ENCODE measurements at regions not wholly inside any gene's neighbourhood (a gene's known extent, or its start where the extent isn't known, plus 50 kb on each side); places are given as distances from the start of the nearest gene placed in this dataset.
A peak's percentile ranks its signal among the peaks of the same experiment; 100 is the strongest.

DNA sequence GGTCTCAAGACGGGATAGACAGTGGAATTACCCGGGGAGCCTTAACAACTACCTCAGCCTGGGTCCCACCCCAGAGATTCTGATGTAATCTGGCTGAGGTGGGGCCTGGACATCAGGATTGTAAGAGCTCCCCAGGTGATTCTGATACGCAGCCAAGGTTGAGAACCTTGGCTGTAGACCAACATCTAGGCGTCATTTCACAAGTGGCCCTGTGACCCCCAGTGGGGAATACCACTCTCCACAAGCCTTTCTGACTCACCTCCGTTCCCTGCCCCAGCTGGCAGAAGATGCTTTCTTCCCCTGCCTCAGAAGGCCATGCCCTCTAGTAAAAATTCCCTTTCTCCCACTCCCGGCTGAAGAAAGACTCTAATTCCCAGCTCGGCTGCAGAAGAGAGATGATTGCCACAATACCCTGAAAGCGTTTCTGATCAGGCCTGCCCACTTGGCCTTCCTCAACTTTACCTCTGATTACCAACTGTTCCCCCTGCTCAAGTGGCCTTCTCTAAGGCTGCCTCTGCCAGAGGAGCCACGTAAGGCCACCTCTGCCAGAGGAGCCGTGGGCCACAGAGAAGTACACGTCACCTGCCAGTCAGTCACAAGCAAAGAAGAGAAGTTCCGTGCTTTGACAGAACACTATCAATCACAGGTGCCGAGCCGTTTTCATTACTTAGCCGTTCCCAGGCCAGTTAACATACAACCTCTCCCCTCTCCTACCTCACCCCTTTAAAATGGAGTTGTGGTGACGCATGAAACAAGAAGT, 116.8 kb upstream of the PKDCC start:
- no peak overlapping the region for H2AFZ ChIP-seq (ENCODE audit: low read depth)
- H3K9ac ChIP-seq: no peak overlapping the region
- TF ChIP-seq, protein P1, sequence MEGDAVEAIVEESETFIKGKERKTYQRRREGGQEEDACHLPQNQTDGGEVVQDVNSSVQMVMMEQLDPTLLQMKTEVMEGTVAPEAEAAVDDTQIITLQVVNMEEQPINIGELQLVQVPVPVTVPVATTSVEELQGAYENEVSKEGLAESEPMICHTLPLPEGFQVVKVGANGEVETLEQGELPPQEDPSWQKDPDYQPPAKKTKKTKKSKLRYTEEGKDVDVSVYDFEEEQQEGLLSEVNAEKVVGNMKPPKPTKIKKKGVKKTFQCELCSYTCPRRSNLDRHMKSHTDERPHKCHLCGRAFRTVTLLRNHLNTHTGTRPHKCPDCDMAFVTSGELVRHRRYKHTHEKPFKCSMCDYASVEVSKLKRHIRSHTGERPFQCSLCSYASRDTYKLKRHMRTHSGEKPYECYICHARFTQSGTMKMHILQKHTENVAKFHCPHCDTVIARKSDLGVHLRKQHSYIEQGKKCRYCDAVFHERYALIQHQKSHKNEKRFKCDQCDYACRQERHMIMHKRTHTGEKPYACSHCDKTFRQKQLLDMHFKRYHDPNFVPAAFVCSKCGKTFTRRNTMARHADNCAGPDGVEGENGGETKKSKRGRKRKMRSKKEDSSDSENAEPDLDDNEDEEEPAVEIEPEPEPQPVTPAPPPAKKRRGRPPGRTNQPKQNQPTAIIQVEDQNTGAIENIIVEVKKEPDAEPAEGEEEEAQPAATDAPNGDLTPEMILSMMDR (conservative IDR thresholded peaks at IDR 0.05; ENCODE audit: low read depth, low read length): no peak
- H3K27ac ChIP-seq: no peak overlapping the region
- H3K36me3 ChIP-seq (ENCODE audit: insufficient read depth): no peaks in the 10 kb centered on the region
- H3K79me2 ChIP-seq (ENCODE audit: insufficient read depth, low read depth): no peaks in the 10 kb centered on the region
- H3K27me3 ChIP-seq (ENCODE audit: insufficient read depth, low read depth): no peaks in the 10 kb centered on the region
- no peaks in the 10 kb centered on the region for H4K20me1 ChIP-seq (ENCODE audit: insufficient read depth)
- H3K4me2 ChIP-seq: no peak overlapping the region
- peaks cover 10% of the 10 kb centered on the region for H3K4me1 ChIP-seq (ENCODE audit: low read depth, poor library complexity, severe bottlenecking)
- no peak overlapping the region for H3K4me3 ChIP-seq (IDR thresholded peaks at IDR 0.05; ENCODE audit: insufficient read depth, low read depth, low read length)

DNA sequence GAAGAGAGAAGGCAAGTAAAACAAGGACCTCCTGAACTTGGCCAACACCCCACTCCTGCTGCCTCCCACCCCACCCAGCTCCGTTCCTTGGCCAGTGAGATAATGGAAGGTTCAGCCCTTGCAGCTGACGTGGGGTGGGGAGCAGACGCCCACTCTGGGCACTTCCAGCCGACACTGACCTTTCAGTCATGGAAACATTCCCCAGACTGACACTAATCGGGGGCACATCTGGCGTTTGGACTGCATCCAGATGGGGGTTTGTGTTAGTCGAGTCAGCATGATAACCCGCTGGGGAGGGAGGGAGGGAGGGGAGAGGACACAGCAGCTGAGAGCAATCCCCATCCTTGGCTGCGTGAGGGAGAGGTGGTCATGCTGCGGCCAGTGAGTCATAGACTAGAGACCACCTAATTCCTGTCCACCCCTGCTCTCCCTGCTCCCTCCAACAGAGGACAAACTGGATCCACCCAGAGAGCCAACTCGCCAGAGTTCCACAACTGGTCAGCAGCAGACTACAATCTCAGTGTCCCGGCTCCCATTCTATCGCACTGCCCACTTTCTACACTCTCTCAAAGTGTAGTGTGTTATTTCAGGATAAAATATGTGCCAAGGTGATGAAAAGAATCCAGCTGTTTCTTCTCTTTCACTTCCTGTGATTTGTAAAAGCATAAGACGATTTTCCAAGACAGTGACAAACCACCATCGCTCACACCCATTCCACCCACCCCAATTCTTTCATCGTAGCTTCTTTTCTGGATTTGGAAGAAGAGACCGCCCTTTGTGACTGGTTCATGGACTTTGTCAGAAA, 115.4 kb upstream of the PKDCC start:
- no peaks in the 10 kb centered on the region for H3K79me2 ChIP-seq (ENCODE audit: insufficient read depth, low read depth)
- no peak overlapping the region for H3K4me3 ChIP-seq (IDR thresholded peaks at IDR 0.05; ENCODE audit: insufficient read depth, low read depth, low read length)
- no peak overlapping the region for H3K9ac ChIP-seq
- H4K20me1 ChIP-seq (ENCODE audit: insufficient read depth): no peaks in the 10 kb centered on the region
- H3K4me2 ChIP-seq: no peak overlapping the region
- no peak overlapping the region for H3K27ac ChIP-seq
- TF ChIP-seq, protein P1 (conservative IDR thresholded peaks at IDR 0.05; ENCODE audit: low read depth, low read length): no peak
- peaks cover 10% of the 10 kb centered on the region for H3K4me1 ChIP-seq (ENCODE audit: low read depth, poor library complexity, severe bottlenecking)
- H3K36me3 ChIP-seq (ENCODE audit: insufficient read depth): no peaks in the 10 kb centered on the region
- no peak overlapping the region for H2AFZ ChIP-seq (ENCODE audit: low read depth)
- H3K27me3 ChIP-seq (ENCODE audit: insufficient read depth, low read depth): no peaks in the 10 kb centered on the region

DNA sequence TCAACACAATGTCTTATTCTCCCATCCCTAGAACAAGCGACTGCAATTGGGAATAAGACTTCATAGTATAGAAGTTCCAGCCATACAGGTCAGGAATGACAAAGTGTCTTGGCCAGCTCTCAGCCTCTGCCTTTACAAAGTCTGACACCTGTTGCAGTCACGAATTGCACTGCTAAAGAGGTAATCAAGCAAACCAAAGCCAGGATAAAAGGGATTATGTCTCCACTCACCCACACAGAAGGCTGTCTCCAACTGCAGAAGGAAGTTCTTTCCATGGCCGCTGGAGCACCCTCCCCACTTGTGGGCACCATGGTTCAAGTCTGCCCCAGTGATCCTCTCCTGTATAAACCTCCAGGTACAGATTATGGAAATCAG, 114.8 kb upstream of the PKDCC start:
- H3K9ac ChIP-seq: no peak overlapping the region
- no peaks in the 10 kb centered on the region for H3K79me2 ChIP-seq (ENCODE audit: insufficient read depth, low read depth)
- H3K4me1 ChIP-seq (ENCODE audit: low read depth, poor library complexity, severe bottlenecking): peaks cover 10% of the 10 kb centered on the region
- H3K27ac ChIP-seq: no peak overlapping the region
- no peak overlapping the region for H3K4me3 ChIP-seq (IDR thresholded peaks at IDR 0.05; ENCODE audit: insufficient read depth, low read depth, low read length)
- no peak overlapping the region for H3K4me2 ChIP-seq
- H3K36me3 ChIP-seq (ENCODE audit: insufficient read depth): no peaks in the 10 kb centered on the region
- TF ChIP-seq, protein P1 (conservative IDR thresholded peaks at IDR 0.05; ENCODE audit: low read depth, low read length): no peak
- H2AFZ ChIP-seq (ENCODE audit: low read depth): no peak overlapping the region
- H3K27me3 ChIP-seq (ENCODE audit: insufficient read depth, low read depth): no peaks in the 10 kb centered on the region
- H4K20me1 ChIP-seq (ENCODE audit: insufficient read depth): no peaks in the 10 kb centered on the region

DNA sequence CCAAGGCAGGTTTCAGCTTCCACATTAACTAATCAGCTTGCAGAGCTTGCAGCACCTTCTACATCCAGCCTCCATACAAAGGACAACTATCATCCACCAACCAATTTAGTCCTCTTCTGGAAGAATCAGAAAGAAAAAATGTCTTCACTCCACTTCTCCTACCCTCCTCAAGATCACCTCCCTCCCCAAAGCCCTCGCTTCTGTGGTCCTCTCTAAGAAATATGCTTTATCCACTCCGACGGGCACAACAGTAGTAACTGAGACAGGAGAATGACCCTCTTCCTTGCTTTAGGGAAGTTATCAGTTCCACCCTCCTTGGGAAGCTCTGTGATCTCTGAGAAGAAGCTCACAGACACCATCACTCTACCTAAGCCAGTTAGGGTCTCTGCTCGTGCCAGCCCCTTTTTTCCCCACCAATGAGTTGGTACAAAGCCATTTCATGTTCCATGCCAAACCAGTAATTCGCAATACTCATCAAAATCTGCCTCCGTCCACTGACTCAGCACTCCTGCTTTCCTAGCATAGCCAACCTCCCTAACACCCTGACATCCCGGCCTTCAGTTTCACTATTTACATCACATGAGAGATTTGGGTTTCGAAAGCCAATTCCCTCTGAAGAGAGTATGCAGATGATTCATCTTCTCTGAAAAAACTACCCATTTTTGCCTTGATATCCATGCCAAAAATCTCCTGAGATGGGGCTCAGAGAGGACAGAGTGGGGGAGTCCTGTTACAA, 114.1 kb upstream of the PKDCC start:
- H3K9ac ChIP-seq: no peak overlapping the region
- no peak overlapping the region for H2AFZ ChIP-seq (ENCODE audit: low read depth)
- H3K27ac ChIP-seq: no peak overlapping the region
- no peaks in the 10 kb centered on the region for H3K79me2 ChIP-seq (ENCODE audit: insufficient read depth, low read depth)
- TF ChIP-seq, protein P1 (conservative IDR thresholded peaks at IDR 0.05; ENCODE audit: low read depth, low read length): no peak
- no peaks in the 10 kb centered on the region for H3K36me3 ChIP-seq (ENCODE audit: insufficient read depth)
- H3K4me1 ChIP-seq (ENCODE audit: low read depth, poor library complexity, severe bottlenecking): peaks cover 10% of the 10 kb centered on the region
- H3K27me3 ChIP-seq (ENCODE audit: insufficient read depth, low read depth): no peaks in the 10 kb centered on the region
- H4K20me1 ChIP-seq (ENCODE audit: insufficient read depth): no peaks in the 10 kb centered on the region
- H3K4me3 ChIP-seq (IDR thresholded peaks at IDR 0.05; ENCODE audit: insufficient read depth, low read depth, low read length): no peak overlapping the region
- H3K4me2 ChIP-seq: 0 out of 2 replicates have a peak overlapping the region, but pooled peaks have one; percentile 10
